HuH-7 (cell line): ENCODE measurements at regions not wholly inside any gene's neighbourhood (a gene's known extent, or its start where the extent isn't known, plus 50 kb on each side); places are given as distances from the start of the nearest gene placed in this dataset.
"Not testable (repeated sequence)": the region's sequence is repeated elsewhere in the genome, so short reads cannot be mapped to it uniquely, and the experiment has no call there.

Experiments used
- DNase-seq: peaks from one replicate; pipeline ENCODE4 v3.0.0; 2011; ENCODE audit warnings: low spot score

DNA sequence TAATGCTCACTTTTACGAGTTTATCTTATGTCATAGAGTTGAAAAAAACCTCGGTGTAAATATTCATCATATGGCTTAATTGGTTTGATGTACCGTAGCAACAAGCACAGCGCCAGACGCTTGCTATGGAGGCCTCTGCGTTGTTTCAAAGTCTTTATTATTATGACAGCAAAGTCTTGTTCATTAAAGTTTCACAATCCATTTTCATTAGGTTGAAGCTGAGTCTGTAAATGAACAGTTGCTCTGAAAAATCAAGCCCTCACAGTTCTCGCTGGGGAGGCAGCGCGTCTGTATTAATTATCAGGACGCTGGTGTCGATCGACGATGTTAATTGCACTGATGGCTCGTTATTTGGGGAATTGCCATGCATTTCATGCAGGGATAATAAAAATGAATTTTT is 185.6 kb downstream of the INSC start:
- DNase-seq = no peak

DNA sequence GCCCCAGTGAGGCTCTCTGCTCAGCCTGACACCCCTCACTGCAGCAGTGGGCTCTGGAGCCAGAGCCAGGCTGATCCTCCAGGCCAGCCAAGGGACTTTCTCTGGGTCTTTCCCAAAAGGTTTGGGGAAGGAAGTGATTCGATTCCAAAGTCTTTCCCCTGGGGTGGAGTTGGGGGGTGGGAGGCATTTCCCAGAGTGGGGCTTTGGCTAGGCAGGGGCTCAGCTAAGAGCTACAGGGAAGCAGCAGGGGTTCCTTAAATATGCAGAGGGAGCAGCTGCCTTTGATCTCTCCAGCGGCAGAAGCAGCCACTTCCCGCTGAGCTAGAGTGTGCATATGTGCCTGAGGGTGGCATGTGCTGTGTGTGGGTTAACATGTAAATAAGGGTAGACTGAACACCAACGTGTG is 192.9 kb downstream of the INSC start:
- DNase-seq = no peak

DNA sequence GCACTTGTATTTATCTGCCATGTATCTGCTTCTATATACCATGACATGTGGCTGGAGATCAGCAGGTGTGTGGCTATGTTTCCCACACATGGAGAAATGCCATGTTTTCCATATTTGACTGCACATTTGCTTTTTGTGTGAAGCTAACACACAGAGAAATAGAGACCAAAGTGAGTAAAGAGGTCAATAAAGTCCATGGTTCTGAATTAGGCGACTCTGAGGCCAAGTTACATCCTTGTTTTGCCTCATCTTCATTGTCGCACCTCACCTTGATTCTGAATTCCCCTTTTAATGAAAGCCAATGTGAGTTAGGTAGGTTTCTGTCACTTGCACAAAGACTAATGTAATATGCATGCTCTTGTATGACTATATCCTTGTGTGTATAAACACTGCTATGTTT is 194.1 kb downstream of the INSC start:
- no peak for DNase-seq

DNA sequence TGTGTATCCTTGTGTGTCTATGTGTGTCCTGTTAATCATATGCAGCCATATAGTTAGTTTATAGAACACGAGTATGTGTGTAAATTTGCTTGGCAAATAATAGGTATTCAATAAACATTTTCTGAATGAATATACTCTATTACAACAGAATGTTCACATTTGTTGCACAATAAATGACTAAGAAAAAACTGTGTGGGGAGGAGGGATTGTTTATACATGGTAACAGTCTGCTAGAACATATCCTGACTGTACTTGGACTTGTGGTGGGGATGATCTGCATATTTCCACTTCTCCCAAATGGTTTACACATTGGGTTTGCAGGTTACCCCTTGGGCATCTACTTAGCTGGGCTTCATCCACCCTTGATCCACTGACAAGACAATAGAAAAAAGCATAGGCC is 194.6 kb downstream of the INSC start:
- DNase-seq = no peak

DNA sequence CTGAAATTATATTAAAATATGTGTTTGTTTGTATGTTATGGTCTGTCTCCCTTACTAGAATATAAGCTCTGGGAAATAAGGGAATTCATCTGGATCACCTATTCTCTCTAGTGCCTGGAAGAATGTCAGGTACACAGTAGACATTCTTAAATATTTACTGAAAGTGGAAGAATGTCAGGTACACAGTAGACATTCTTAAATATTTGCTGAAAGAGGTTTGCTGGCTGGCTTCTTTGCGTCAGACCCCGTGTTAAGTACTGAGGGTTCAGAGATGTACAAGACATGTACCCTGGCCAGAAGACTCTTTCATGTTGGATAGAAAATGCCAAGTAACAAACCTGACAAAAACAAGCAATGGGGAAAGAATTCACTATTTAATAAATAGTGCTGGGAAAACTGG is 199.1 kb downstream of the INSC start:
- no peak for DNase-seq

DNA sequence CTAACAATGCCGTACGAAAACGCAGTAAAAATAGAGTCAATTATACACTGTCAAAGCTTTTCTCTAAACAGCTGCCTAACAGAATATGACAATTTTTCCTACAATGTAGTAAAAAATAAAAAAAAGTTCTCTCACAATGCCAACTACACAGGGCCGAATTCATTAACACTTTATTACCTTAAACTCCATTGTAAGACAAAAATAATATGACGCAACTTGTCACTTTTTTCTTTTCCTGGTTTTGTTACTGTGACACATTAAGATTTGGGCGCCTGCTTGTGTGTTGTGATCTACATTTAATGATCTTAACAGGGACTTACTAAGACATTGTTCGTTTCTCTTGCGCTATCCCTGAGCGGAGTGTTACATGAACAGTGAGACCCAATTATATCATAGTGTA is 204.1 kb downstream of the INSC start:
- DNase-seq = no peak

DNA sequence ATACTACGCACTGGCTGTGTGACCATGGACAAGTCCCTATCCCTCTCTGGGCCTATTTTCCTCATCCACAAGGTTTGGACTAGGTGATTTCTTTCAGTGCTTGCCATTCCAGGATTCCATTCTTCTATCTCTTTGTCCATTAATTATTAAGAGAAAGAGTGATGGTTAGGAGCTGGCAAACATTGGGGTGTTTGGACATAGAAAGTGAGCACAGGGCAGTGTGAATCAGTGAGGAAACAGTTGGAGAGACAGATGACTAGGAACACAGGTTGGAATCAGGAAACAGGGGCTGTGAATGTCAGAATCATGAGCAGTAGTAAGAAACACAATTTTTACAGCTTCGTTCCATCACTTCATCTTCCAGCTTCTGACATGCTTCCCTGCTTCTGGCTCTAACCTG is 211.8 kb downstream of the INSC start:
- no peak for DNase-seq

DNA sequence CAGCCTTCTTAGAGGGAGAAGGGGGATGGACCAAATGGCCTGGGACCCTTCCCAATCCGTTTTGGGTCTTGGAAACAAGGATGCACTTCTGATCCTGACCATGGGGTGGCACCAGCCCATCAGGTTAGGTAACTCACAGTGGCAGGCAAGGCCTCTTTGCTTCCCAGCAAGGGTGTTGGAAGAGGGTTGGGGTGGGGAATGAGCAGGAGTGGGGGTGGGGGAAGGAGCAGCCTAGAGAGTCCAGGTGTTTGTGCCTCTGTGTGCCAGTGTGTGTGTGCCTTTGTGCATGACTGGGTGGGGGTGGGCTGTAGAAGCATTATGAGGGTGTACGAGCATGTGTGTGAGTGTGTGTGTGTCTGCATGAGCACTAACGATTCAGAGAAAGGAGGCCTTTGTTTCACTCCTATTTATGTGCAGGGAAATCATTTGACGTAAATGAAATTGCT is 213.1 kb downstream of the INSC start:
- peak; percentile 26 for DNase-seq

DNA sequence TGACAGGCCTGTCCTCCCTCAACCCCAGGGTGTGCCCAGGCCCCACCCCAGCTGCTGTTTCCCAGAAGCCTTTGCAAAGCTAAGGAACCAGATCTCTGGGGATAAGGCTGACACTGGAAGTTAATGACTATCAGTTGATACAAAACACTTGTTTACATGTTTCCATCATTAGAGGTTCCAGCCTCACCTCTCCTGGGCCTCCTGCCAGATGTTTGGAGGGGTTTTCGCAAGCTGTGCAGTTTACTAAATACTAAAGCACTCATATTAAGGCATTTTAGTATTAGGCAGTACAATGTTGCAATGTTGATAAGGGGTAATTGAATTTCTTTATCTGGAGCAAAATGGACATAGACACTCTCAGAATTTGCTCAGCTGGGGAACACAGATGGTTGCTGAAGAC is 218.7 kb downstream of the INSC start:
- DNase-seq = no peak

DNA sequence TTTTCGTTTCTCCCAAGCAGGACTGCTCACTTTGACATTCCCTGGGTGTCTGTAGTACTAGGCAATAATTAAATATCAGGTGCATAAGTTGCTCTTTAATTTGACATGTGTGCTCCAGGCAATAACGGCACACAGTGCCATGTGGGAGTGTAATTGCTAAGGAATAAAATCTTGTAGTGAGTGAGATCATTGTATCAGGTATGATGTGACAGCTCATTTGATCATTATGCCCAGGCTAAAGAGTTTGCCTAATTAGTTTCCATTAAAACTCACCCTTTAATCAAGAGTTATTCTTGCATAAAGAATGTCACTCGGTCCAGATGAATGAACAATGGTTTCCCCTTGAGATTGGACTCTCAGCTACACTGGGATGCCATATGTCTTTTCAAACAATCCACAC is 220.0 kb downstream of the INSC start:
- no peak for DNase-seq

DNA sequence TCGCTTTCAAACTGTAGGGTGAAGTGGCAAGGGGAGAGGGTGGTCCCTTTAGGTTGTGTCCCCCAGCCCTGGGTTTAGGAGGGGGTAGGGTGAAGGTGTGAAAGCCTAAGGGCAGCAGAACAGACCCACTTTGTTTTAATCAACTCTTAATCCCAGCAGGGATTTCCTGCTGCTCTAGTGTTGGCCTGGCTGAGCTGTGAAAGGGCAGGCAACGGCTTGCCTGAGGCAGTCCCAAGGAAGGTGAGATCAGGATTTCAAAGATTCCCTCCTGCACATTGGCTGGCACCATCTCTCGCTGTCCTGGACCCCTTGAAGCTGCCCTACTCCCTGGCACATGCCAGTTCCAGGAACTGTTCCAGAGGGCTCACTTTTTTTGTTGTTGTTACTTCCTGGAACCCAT is 221.3 kb downstream of the INSC start:
- DNase-seq = no peak

DNA sequence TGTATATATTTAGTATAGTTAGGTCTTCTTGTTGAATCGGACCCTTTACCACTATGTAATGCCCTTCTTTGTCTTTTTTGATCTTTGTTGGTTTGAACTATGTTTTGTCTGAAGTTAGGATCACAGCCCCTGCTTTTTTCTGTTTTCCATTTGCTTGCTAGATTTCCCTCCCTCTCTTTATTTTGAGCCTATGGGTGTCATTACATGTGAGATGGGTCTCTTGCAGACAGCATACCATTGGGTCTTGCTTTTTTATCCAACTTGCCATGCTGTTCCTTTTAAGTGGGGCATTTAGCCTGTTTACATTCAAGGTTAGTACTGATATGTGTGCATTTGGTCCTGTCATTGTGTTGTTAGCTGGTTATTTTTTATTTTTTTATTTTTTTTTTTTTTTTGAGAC is 224.6 kb downstream of the INSC start:
- DNase-seq = no peak

DNA sequence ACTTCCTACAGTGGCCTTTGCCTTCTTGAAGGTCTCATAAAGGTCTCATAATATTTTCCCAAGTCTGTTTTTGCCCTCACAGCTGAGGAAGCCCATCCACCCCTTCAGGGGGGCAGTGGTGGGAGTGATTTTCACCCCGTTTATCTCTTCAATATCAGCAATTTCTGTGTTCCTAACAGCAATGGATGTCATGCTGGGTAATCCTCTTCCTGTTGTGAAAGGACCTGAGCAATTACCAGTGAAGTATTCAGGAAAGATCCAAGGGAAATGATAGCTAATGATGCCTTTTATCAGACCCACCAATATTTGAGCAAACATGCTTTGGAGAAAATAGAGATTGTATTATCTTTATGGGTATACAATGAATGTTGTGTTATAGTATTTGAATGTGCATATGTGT is 226.9 kb downstream of the INSC start:
- DNase-seq = no peak

DNA sequence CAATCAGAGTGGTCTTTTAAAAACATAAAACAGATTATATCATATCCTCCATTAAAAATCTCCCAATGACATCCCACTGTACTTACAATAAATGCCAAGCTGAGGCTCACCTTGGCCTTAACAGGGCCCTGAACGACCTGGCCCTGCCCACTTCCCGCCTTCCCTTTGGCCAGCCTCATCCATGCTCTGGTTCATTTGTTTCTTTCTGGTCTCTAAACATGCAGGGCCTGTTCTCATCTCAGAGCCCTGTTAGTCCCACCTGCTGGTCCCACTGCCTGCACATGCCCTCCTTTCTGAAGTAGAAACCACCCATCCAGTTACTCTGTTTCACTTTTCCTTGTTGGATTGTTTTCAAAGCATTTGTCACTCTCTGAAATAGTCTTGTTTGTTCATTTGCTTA is 227.4 kb downstream of the INSC start:
- DNase-seq = no peak

DNA sequence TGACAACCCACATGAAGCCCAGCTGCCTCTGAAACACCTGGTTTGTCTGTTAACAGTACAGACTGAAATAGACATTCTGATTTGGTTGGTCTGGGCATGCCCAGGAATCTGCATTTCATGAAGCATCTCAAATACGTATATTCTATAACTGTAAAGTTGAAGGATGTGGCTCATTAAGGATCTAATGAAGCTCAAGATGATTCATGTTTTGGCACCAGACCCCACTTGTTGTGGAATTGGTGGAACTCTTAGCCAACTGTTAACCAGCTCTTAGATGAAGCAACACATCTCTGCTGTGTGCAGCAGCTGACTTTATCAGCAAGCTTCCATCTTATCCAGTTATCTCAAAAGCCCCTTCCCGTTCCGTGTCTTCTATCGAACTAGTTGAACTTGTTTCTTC is 232.2 kb downstream of the INSC start:
- no peak for DNase-seq

DNA sequence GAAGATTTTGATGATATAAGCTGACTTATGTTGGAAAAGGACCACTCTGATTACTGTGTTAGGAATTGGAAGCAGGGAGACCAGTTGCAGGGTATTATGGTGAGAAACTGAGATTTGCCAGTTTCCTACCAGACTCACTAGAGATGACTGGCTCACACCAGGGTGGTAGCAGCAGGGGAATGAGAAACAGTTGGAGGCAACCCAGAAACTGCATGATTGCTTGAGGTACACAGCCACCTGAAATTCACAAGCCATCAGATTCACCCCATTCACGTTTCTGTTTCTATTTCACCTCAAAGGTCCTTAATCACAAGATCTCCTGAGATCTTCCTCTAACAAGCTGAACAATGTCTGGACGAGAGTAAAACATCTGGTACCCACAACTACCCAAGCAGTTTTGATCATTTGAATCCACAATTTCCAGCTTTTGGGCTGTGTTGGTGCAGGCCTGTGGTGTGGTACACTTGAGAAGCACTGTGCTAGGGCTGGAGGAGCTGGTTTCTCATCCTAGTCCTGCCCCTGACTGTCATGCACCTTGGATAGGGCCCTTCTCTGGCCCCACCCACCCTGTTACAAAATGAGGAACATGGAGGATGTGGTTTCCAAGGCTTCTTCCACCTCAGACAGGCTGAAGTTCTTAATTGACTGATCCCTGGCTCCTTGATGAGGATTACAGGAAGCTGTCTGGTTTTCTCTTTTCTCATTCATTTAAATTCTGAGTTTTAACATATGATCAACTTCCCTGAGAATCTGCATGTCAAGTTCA is 233.4 kb downstream of the INSC start:
- no peak for DNase-seq

DNA sequence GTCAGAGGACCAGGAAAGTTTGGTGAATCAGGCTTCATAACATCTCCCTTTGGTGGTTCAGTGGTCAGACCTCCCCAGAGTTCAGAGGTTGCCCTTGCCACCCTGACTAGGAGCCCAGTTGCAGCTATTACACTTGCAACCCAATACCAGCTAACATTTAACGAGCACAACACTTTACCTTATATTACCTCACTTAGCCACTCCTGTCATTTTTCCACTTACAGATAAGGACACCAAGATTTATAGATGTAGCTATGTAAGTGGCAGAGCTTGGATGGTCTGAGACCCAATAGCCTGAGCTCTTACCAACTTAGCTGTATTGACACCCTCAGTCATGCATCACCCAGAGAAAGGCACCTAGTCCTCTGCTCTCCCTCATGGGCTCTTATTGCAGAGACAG is 234.7 kb downstream of the INSC start:
- DNase-seq = no peak

DNA sequence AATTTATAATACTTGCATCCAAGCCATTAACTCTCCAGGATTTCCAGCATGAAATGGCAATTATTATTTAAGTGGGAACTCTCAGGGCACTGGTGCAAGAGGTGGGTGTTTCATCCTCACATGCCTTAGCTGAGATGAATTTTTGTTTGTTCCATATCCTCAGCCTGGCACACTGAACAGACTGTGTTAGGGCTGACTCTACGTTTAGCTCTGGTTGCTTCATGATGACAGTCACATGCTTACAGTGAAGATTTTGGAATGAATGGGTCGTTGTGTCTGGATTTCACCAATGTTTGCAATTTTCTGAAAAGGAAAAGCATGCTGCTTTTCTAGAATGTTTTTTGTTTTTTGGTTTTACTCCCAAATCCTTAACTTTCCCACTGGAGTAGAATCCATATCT is 246.6 kb downstream of the INSC start:
- no peak for DNase-seq

DNA sequence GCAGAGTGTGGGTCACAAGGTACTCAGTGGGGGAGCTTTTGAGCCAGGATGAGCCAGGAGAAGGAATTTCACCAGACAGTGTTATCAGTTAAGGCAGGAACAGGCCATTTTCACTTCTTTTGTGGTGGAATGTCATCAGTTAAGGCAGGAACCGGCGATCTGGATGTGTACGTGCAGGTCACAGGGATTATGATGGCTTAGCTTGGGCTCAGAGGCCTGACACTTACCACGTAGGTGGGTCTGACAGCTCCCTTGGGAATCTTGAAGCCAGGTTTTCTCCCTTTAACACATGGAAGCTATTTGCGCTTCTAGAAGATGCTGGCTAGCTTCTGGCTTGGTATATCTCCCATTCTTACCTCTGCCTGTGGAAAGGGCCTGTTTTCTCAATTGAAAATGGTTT is 250.6 kb downstream of the INSC start:
- not testable (repeated sequence) for DNase-seq

DNA sequence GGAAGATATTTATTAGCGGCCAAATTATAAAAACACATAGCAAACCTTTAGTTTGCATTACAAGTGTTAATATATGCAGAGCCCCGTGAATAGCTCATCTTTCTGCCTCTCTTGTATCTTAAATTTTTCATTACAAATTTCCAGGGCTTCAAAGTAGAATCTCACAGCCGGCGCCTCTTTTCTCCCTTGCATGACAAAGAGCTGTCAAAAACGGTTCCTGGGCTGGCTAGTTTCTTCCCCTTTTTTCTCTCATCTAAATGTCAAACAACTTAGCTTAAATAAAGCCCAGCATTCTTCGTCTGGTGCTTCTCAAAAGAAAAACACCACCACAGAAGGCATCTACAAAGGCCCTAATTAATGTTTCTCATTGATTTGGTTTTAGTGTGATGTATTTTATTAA is 253.0 kb downstream of the INSC start:
- no peak for DNase-seq

DNA sequence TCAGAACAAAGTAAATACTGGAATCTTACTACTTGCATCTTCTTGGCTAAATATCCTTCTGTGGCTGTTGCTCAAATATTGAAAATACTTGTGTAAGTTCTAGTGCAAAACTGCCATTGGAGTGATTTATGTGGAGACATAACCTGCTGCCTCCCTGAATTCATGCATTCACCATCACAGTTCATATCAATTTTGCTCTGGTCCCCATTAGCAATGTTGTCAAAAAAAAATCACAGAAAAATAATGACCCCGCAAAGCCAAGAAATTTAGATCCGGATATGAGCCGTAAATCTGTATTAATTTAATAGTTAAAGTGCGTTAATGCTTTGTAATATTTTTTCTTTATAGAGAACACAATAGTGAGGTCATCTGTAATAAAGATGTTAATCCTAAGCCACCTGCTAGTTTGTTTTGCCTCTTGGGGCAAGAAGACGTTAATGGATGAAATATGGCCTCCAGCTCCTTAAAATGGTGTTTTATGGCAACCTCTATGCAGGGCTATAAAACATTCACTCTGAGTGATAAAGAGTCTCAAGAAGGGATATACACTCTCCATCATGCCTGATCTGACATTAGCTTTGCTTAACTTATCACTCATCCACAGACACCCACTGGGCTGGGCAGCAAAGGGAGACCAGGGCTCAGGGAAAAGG is 255.9 kb downstream of the INSC start:
- DNase-seq = no peak

DNA sequence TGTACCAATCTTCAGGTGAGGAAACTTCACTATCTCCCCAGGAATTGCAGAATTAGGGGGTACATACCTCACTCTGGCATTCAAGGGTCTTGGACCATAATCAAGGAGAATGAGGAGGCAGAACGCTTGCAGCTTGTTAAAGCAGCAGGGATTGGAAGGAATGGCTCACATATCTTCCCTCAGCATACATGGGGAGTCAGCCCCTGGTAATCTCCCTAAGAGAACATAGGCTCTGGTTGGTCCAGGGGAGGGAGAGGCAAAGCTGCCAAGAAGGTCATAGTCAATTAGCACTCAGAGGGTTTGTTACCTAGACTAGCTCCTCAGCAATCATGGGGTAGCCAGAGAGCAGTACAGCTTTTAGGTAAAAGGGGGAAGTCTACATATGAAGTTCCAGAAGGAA is 256.8 kb downstream of the INSC start:
- no peak for DNase-seq

DNA sequence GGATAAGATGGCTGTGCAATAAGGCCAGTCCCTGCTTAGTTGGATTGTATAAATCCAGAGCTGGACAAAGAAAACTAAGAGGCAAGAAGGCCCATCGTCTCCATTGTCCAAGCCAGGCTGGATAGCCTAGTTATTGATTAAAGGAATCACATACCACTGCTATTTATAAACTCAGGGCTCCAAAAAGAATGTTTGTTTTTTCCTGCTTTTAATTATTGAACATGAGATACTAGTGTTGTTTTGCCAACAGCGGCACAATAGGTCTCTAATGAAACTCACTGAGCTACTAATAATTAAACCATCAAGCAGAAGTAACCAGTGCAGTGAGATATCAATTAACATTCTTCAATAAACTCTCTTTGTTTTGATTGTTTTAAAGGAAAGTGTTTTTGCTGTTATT is 259.7 kb downstream of the INSC start:
- DNase-seq = no peak

DNA sequence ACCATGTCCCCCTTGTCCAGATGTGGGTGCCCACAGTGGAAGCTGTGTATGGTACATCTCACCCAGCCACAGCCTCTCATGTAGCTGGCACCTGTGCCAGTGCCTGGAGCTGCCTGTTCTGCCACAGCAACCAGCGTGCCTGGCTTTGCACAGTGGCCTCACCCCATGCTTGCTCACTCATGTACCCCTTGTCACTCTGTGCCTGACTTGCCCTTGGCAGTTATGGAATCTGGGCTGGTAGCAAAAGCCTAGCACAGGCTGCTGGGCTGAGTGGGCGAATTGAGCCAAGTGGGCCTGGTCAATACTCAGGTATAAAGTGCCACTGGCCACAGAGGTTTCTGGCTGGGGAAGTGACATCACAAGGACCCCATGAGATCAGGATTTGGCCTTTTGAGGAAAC is 264.2 kb downstream of the INSC start:
- DNase-seq = no peak
